KMS-11 (cell line): ENCODE measurements at regions not wholly inside any gene's neighbourhood (a gene's known extent, or its start where the extent isn't known, plus 50 kb on each side); places are given as distances from the start of the nearest gene placed in this dataset.

ENCODE experiments used
- H2AFZ ChIP-seq: fragments of 200-600 bp; sonication (generic); 2 replicates; pipeline ENCODE4 v1.6.1; 2016; ENCODE audit warnings: antibody characterized with exemption, mixed run types, low read depth
- H3K27ac ChIP-seq: fragments of 200-600 bp; sonication (generic); 2 replicates; pipeline ENCODE4 v1.6.1; 2016; ENCODE audit warnings: mild to moderate bottlenecking, mixed run types
- H3K27me3 ChIP-seq: fragments of 200-600 bp; sonication (generic); 2 replicates; pipeline ENCODE4 v1.6.1; 2017; ENCODE audit warnings: mild to moderate bottlenecking, low read depth, mixed run types, moderate library complexity; ENCODE audit not compliant: insufficient read depth
- H3K36me3 ChIP-seq: fragments of 200-600 bp; sonication (generic); 2 replicates; pipeline ENCODE4 v1.6.1; 2017; ENCODE audit warnings: mild to moderate bottlenecking, mixed run types; ENCODE audit not compliant: insufficient read depth
- H3K4me1 ChIP-seq: fragments of 200-600 bp; sonication (generic); 2 replicates; pipeline ENCODE4 v1.6.1; 2016; ENCODE audit warnings: mild to moderate bottlenecking, low read depth, mixed run types; ENCODE audit not compliant: poor library complexity, severe bottlenecking
- H3K4me2 ChIP-seq: fragments of 200-600 bp; sonication (generic); 2 replicates; pipeline ENCODE4 v1.7.0; 2016; ENCODE audit warnings: mild to moderate bottlenecking, mixed run types
- H3K4me3 ChIP-seq: fragments of 200-600 bp; sonication (generic); IDR thresholded peaks from 2 replicates; pipeline ENCODE4 v1.6.1; 2017; ENCODE audit warnings: low read depth, low read length, mixed read lengths; ENCODE audit not compliant: insufficient read depth
- H3K79me2 ChIP-seq: fragments of 200-600 bp; sonication (generic); 2 replicates; pipeline ENCODE4 v1.6.1; 2016; ENCODE audit warnings: low read depth, mixed run types; ENCODE audit not compliant: insufficient read depth
- H3K9ac ChIP-seq: fragments of 200-600 bp; sonication (generic); 2 replicates; pipeline ENCODE4 v1.6.1; 2016; ENCODE audit warnings: mild to moderate bottlenecking, mixed run types
- H4K20me1 ChIP-seq: fragments of 200-600 bp; sonication (generic); 2 replicates; pipeline ENCODE4 v1.6.1; 2016; ENCODE audit warnings: mild to moderate bottlenecking, mixed run types; ENCODE audit not compliant: insufficient read depth
- TF ChIP-seq, protein P1 (sequence below): fragments of 200-600 bp; sonication (generic); conservative IDR thresholded peaks from 2 replicates; pipeline ENCODE4 v1.6.1; 2017; ENCODE audit warnings: low read depth, mild to moderate bottlenecking, antibody characterized with exemption, low read length, moderate library complexity, mixed read lengths

DNA sequence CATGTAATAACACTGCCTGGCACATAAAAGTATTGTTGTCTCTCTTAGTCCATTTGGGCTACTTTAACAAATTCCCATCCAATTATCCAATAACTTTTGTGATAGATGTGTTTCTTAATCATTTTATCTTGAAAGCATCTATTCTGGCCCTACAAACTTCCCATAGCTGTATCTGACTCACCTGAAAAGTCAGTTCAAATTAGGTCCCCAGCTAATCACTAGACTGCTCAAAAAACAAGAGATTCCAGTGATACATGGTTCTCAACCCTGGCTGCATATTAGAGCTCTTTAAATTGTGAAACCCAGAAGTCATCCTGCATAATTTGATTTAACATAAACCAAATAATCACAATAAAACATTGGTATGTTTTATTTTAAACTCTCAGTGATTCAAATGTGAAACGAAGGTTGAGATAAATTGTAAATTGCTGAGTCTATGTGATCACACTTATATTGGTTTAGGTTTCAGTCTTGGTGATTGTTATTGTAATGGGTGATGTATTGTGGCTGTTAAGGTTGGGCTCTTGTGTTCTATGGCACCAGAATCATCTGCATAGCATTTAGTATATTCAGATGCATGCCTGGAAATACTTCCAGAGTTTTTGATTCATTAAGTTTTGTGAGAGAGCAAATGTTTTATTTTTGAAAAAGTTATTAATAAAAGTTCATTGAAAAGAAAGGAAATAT lies 268.9 kb upstream of the KCNMB2 start:
- TF ChIP-seq, protein P1, sequence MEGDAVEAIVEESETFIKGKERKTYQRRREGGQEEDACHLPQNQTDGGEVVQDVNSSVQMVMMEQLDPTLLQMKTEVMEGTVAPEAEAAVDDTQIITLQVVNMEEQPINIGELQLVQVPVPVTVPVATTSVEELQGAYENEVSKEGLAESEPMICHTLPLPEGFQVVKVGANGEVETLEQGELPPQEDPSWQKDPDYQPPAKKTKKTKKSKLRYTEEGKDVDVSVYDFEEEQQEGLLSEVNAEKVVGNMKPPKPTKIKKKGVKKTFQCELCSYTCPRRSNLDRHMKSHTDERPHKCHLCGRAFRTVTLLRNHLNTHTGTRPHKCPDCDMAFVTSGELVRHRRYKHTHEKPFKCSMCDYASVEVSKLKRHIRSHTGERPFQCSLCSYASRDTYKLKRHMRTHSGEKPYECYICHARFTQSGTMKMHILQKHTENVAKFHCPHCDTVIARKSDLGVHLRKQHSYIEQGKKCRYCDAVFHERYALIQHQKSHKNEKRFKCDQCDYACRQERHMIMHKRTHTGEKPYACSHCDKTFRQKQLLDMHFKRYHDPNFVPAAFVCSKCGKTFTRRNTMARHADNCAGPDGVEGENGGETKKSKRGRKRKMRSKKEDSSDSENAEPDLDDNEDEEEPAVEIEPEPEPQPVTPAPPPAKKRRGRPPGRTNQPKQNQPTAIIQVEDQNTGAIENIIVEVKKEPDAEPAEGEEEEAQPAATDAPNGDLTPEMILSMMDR, result no peak
- no peaks in the 10 kb centered on the region for H3K27me3 ChIP-seq
- H3K79me2 ChIP-seq, result no peaks in the 10 kb centered on the region
- H3K9ac ChIP-seq, result no peak overlapping the region
- H4K20me1 ChIP-seq, result no peaks in the 10 kb centered on the region
- no peak overlapping the region for H3K27ac ChIP-seq
- H2AFZ ChIP-seq, result no peak overlapping the region
- H3K4me3 ChIP-seq, result no peak overlapping the region
- no peak overlapping the region for H3K4me2 ChIP-seq
- H3K36me3 ChIP-seq, result no peaks in the 10 kb centered on the region
- H3K4me1 ChIP-seq, result no peaks in the 10 kb centered on the region

DNA sequence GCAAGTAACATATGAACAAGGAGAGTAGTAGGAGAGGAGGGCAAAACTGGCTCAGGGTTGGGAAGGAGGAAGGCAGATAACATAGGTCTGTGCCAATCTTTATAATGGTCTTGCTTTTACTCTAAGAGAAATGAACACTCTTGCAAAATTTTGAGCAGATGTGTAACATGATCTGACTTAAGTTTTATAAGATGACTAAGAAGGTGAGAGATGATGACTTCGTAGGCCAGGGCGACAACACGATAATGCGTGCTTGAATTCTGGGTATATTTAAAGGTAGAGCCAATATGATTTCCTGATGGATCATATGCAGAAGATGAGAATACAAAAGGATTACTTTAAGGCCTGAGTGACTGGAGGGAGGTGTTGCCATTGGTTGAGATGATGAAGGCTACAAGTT lies 265.4 kb upstream of the KCNMB2 start:
- no peaks in the 10 kb centered on the region for H3K36me3 ChIP-seq
- no peaks in the 10 kb centered on the region for H3K4me1 ChIP-seq
- H3K27ac ChIP-seq, result no peak overlapping the region

GRCh38 chr3:178271740-178272387 lies 264.4 kb upstream of the KCNMB2 start:
- no peak overlapping the region for H3K27ac ChIP-seq
- H2AFZ ChIP-seq, result no peak overlapping the region
- H4K20me1 ChIP-seq, result no peaks in the 10 kb centered on the region
- H3K4me1 ChIP-seq, result no peaks in the 10 kb centered on the region
- H3K79me2 ChIP-seq, result no peaks in the 10 kb centered on the region
- TF ChIP-seq, protein P1, result no peak
- H3K36me3 ChIP-seq, result no peaks in the 10 kb centered on the region
- no peak overlapping the region for H3K9ac ChIP-seq
- no peak overlapping the region for H3K4me2 ChIP-seq
- H3K27me3 ChIP-seq, result no peaks in the 10 kb centered on the region
- H3K4me3 ChIP-seq, result no peak overlapping the region

More for the DNA sequence above, 265.4 kb upstream of the KCNMB2 start:
- TF ChIP-seq, protein P1, result no peak
- Histone ChIP-seq H3K79me2 (no peaks in the 10 kb centered on the region), H3K4me2 (no peak overlapping the region), H3K9ac (no peak overlapping the region), H3K4me3 (no peak overlapping the region), H4K20me1 (no peaks in the 10 kb centered on the region), H2AFZ (no peak overlapping the region), H3K27me3 (no peaks in the 10 kb centered on the region)

GRCh38 chr3:178272841-178273240 lies 263.4 kb upstream of the KCNMB2 start:
- Histone ChIP-seq H4K20me1 (no peaks in the 10 kb centered on the region), H3K4me2 (no peak overlapping the region), H3K27ac (no peak overlapping the region), H3K9ac (no peak overlapping the region), H3K27me3 (no peaks in the 10 kb centered on the region), H2AFZ (no peak overlapping the region), H3K4me1 (no peaks in the 10 kb centered on the region), H3K36me3 (no peaks in the 10 kb centered on the region), H3K79me2 (no peaks in the 10 kb centered on the region), H3K4me3 (no peak overlapping the region)
- TF ChIP-seq, protein P1, result no peak
